NT2/D1 (cell line): ENCODE measurements at regions not wholly inside any gene's neighbourhood (a gene's known extent, or its start where the extent isn't known, plus 50 kb on each side); places are given as distances from the start of the nearest gene placed in this dataset.

ENCODE experiments used
- SUZ12 ChIP-seq: IDR thresholded peaks from 2 replicates; pipeline ENCODE4 v1.6.1; 2011; ENCODE audit not compliant: insufficient read length, insufficient read depth; ENCODE audit errors: extremely low read depth
- YY1 ChIP-seq: IDR thresholded peaks from 2 replicates; pipeline ENCODE4 v1.6.1; 2011; ENCODE audit not compliant: insufficient read length, insufficient read depth
- ZNF274 ChIP-seq: IDR thresholded peaks from 2 replicates; pipeline ENCODE4 v1.6.1; 2011; ENCODE audit warnings: mild to moderate bottlenecking, low read depth, low read length

GRCh38 chr18:49708662-49709346 is 104.5 kb downstream of the ACAA2 start:
- TF ChIP-seq SUZ12 (no peak), YY1 (no peak), ZNF274 (no peak)
